DOHH2 (cell line): ENCODE measurements at regions not wholly inside any gene's neighbourhood (a gene's known extent, or its start where the extent isn't known, plus 50 kb on each side); places are given as distances from the start of the nearest gene placed in this dataset.

Source experiments
- CTCF ChIP-seq: fragments of 200-600 bp; sonication (generic); IDR thresholded peaks from one replicate; pipeline ENCODE4 v1.5.1; 2014; ENCODE audit warnings: antibody characterized with exemption, mild to moderate bottlenecking, low read depth, low read length; ENCODE audit not compliant: poor library complexity, severe bottlenecking
- EZH2phosphoT487 ChIP-seq: fragments of 200-600 bp; sonication (generic); IDR thresholded peaks from 2 replicates; pipeline ENCODE4 v1.6.1; 2017; ENCODE audit warnings: borderline replicate concordance, mild to moderate bottlenecking, antibody characterized with exemption, low read length, moderate library complexity, mixed read lengths

GRCh38 chr14:104286496-104286895 lies 148.1 kb downstream of the KIF26A start:
- TF ChIP-seq EZH2phosphoT487 (no peak), CTCF (no peak)
